Brain microvascular endothelial cell (primary cell): ENCODE measurements at regions not wholly inside any gene's neighbourhood (a gene's known extent, or its start where the extent isn't known, plus 50 kb on each side); places are given as distances from the start of the nearest gene placed in this dataset.

Experiments
- DNase-seq: peaks from one replicate; pipeline ENCODE4 v3.0.0-alpha.2; 2020
- H3K27ac ChIP-seq: fragments of 250-450 bp; sonication (Bioruptor Pico); 2 replicates; pipeline ENCODE4 v1.5.1; 2020; ENCODE audit warnings: mild to moderate bottlenecking, moderate library complexity
- H3K27me3 ChIP-seq: fragments of 250-450 bp; sonication (Bioruptor Pico); replicated peaks from 2 replicates; pipeline ENCODE4 v1.5.1; 2020; ENCODE audit warnings: mild to moderate bottlenecking
- H3K36me3 ChIP-seq: fragments of 250-450 bp; sonication (Bioruptor Pico); replicated peaks from 2 replicates; pipeline ENCODE4 v1.5.1; 2020; ENCODE audit warnings: mild to moderate bottlenecking
- H3K4me3 ChIP-seq: 2 replicates; pipeline ENCODE4 v1.5.1; 2011; ENCODE audit warnings: low read depth, mild to moderate bottlenecking, control low read depth, low read length, moderate library complexity
- CTCF ChIP-seq: IDR thresholded peaks from 2 replicates; pipeline ENCODE4 v1.5.1; 2011; ENCODE audit warnings: low read depth, mild to moderate bottlenecking, moderate library complexity, low read length, control low read depth, inconsistent platforms; ENCODE audit errors: missing control alignments
- in situ Hi-C: cut with HindIII; loops from 2 replicates; pipeline ENCODE4 v1.10.0; 2017; ENCODE audit warnings: low sequenced_read_pairs, low pct_ligation_motif_present

- no peak for TF ChIP-seq CTCF
- H3K36me3 ChIP-seq: no peaks in the 10 kb centered on the region
- DNase-seq: no peak
- no peaks in the 10 kb centered on the region for H3K27me3 ChIP-seq
- in situ Hi-C loops: no loop called here
- H3K4me3 ChIP-seq: no peak overlapping the region
- H3K27ac ChIP-seq: no peak overlapping the region
These were observed 72.9 kb downstream of the NPY start for GRCh38 chr7:24356718-24357386.

GRCh38 chr7:24361001-24361400 lies 77.0 kb downstream of the NPY start:
- TF ChIP-seq CTCF: no peak
- in situ Hi-C loops: no loop called here
- H3K36me3 ChIP-seq: no peaks in the 10 kb centered on the region
- no peak overlapping the region for H3K4me3 ChIP-seq
- no peak for DNase-seq
- no peak overlapping the region for H3K27ac ChIP-seq
- no peaks in the 10 kb centered on the region for H3K27me3 ChIP-seq

GRCh38 chr7:24365606-24366005 lies 81.6 kb downstream of the NPY start:
- H3K27ac ChIP-seq: no peak overlapping the region
- no peak for DNase-seq
- H3K27me3 ChIP-seq: no peaks in the 10 kb centered on the region
- no peaks in the 10 kb centered on the region for H3K36me3 ChIP-seq
- in situ Hi-C loops: no loop called here
- no peak for TF ChIP-seq CTCF
- no peak overlapping the region for H3K4me3 ChIP-seq

GRCh38 chr7:24366876-24367275 lies 82.9 kb downstream of the NPY start:
- Histone ChIP-seq H3K4me3 (no peak overlapping the region), H3K36me3 (no peaks in the 10 kb centered on the region), H3K27me3 (no peaks in the 10 kb centered on the region), H3K27ac (no peak overlapping the region)
- no peak for TF ChIP-seq CTCF
- in situ Hi-C loops: no loop called here
- DNase-seq: no peak

GRCh38 chr7:24368161-24368560 lies 84.2 kb downstream of the NPY start:
- no peak for DNase-seq
- Histone ChIP-seq H3K27ac (no peak overlapping the region), H3K4me3 (no peak overlapping the region), H3K36me3 (no peaks in the 10 kb centered on the region), H3K27me3 (no peaks in the 10 kb centered on the region)
- no peak for TF ChIP-seq CTCF
- in situ Hi-C loops: no loop called here

GRCh38 chr7:24370541-24370940 lies 86.6 kb downstream of the NPY start:
- in situ Hi-C loops: no loop called here
- Histone ChIP-seq H3K27me3 (no peaks in the 10 kb centered on the region), H3K4me3 (no peak overlapping the region), H3K36me3 (no peaks in the 10 kb centered on the region), H3K27ac (no peak overlapping the region)
- no peak for TF ChIP-seq CTCF
- no peak for DNase-seq
